ENCODE measurements at regions not wholly inside any gene's neighbourhood (a gene's known extent, or its start where the extent isn't known, plus 50 kb on each side); places are given as distances from the start of the nearest gene placed in this dataset.
A peak's percentile ranks its signal among the peaks of the same experiment; 100 is the strongest.
"Not testable (repeated sequence)": the region's sequence is repeated elsewhere in the genome, so short reads cannot be mapped to it uniquely, and the experiment has no call there.

DNA sequence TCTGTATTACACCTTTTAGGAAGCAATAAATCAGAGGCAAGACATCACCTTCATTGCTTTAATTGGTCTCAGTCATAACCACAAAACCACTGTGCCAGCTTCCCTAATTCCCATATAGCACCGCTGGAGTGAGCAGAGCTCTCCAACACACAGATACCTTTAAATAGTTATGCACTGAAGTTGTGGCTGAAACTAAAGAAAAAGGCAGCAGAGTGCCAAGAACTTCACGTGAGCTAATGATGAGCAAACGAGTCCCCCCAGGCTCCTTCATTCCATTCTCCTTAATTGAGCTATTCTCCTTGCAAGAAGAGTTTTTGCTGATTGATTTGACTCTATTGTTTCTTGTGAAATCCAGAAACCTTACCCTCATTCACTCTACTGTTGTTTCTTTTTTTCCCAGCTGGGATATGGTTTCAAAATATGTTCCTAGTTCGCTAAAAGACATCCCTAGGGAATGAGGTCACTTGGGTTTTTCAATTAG lies 501.5 kb downstream of the SPATA31D1 start (continued):
- TF ChIP-seq ZNF26 (tag by site-specific recombination; IDR thresholded peaks at IDR 0.05) = no peak
- TF ChIP-seq ZNF302 (tag by site-specific recombination; IDR thresholded peaks at IDR 0.05; ENCODE audit: low read depth) = no peak
- TF ChIP-seq ZNF660 (tag by site-specific recombination; IDR thresholded peaks at IDR 0.05) = peak; percentile 67; the same call in 1 of the 2 replicates
- peak; percentile 93 for TF ChIP-seq WT1 (tag by site-specific recombination; IDR thresholded peaks at IDR 0.05)
- TF ChIP-seq ZNF76 (tag by site-specific recombination; IDR thresholded peaks at IDR 0.05; ENCODE audit: borderline replicate concordance, low read depth) = peak; percentile 39; the same call in 1 of the 2 replicates
- TF ChIP-seq IKZF3 (tag by site-specific recombination; IDR thresholded peaks at IDR 0.05) = no peak
- TF ChIP-seq, protein P1, sequence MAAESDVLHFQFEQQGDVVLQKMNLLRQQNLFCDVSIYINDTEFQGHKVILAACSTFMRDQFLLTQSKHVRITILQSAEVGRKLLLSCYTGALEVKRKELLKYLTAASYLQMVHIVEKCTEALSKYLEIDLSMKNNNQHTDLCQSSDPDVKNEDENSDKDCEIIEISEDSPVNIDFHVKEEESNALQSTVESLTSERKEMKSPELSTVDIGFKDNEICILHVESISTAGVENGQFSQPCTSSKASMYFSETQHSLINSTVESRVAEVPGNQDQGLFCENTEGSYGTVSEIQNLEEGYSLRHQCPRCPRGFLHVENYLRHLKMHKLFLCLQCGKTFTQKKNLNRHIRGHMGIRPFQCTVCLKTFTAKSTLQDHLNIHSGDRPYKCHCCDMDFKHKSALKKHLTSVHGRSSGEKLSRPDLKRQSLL (tag by site-specific recombination; IDR thresholded peaks at IDR 0.05) = peak; percentile 50; the same call in 1 of the 2 replicates
- peak; percentile 21; the same call in 1 of the 2 replicates for TF ChIP-seq SP2 (tag by site-specific recombination; IDR thresholded peaks at IDR 0.05)
- TF ChIP-seq ZNF843 (tag by site-specific recombination; IDR thresholded peaks at IDR 0.05) = peak; percentile 79
- no peak for TF ChIP-seq ZNF274 (IDR thresholded peaks at IDR 0.05; ENCODE audit: low read length)
- TF ChIP-seq ZNF274 (tag by site-specific recombination; IDR thresholded peaks at IDR 0.05; ENCODE audit: borderline replicate concordance) = no peak
- TF ChIP-seq ZXDB (tag by site-specific recombination; IDR thresholded peaks at IDR 0.05) = peak; percentile 68
- TF ChIP-seq, protein P2, sequence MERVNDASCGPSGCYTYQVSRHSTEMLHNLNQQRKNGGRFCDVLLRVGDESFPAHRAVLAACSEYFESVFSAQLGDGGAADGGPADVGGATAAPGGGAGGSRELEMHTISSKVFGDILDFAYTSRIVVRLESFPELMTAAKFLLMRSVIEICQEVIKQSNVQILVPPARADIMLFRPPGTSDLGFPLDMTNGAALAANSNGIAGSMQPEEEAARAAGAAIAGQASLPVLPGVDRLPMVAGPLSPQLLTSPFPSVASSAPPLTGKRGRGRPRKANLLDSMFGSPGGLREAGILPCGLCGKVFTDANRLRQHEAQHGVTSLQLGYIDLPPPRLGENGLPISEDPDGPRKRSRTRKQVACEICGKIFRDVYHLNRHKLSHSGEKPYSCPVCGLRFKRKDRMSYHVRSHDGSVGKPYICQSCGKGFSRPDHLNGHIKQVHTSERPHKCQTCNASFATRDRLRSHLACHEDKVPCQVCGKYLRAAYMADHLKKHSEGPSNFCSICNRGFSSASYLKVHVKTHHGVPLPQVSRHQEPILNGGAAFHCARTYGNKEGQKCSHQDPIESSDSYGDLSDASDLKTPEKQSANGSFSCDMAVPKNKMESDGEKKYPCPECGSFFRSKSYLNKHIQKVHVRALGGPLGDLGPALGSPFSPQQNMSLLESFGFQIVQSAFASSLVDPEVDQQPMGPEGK (tag by site-specific recombination; IDR thresholded peaks at IDR 0.05) = peak; percentile 54; the same call in 1 of the 2 replicates
- peak; percentile 22; the same call in 1 of the 2 replicates for TF ChIP-seq ZNF146 (tag by site-specific recombination; IDR thresholded peaks at IDR 0.05)
- TF ChIP-seq ZNF473 (tag by site-specific recombination; IDR thresholded peaks at IDR 0.05) = no peak
- TF ChIP-seq, protein P3, sequence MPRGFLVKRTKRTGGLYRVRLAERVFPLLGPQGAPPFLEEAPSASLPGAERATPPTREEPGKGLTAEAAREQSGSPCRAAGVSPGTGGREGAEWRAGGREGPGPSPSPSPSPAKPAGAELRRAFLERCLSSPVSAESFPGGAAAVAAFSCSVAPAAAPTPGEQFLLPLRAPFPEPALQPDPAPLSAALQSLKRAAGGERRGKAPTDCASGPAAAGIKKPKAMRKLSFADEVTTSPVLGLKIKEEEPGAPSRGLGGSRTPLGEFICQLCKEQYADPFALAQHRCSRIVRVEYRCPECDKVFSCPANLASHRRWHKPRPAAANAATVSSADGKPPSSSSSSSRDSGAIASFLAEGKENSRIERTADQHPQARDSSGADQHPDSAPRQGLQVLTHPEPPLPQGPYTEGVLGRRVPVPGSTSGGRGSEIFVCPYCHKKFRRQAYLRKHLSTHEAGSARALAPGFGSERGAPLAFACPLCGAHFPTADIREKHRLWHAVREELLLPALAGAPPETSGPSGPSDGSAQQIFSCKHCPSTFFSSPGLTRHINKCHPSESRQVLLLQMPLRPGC (tag by site-specific recombination; IDR thresholded peaks at IDR 0.05) = 0 out of 2 replicates have a peak, but pooled peaks have one; percentile 72
- TF ChIP-seq, protein P4, sequence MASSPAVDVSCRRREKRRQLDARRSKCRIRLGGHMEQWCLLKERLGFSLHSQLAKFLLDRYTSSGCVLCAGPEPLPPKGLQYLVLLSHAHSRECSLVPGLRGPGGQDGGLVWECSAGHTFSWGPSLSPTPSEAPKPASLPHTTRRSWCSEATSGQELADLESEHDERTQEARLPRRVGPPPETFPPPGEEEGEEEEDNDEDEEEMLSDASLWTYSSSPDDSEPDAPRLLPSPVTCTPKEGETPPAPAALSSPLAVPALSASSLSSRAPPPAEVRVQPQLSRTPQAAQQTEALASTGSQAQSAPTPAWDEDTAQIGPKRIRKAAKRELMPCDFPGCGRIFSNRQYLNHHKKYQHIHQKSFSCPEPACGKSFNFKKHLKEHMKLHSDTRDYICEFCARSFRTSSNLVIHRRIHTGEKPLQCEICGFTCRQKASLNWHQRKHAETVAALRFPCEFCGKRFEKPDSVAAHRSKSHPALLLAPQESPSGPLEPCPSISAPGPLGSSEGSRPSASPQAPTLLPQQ (tag by site-specific recombination; IDR thresholded peaks at IDR 0.05) = 0 out of 2 replicates have a peak, but pooled peaks have one; percentile 15
- TF ChIP-seq BCL11A (tag by site-specific recombination; IDR thresholded peaks at IDR 0.05; ENCODE audit: low read depth) = peak; percentile 71; the same call in 1 of the 2 replicates
- peak; percentile 73 for TF ChIP-seq FEZF1 (tag by site-specific recombination; IDR thresholded peaks at IDR 0.05)
- TF ChIP-seq ZBTB17 (tag by site-specific recombination; IDR thresholded peaks at IDR 0.05) = peak; percentile 66
- TF ChIP-seq KLF10 (tag by site-specific recombination; IDR thresholded peaks at IDR 0.05) = peak; percentile 78
- TF ChIP-seq, protein P5, sequence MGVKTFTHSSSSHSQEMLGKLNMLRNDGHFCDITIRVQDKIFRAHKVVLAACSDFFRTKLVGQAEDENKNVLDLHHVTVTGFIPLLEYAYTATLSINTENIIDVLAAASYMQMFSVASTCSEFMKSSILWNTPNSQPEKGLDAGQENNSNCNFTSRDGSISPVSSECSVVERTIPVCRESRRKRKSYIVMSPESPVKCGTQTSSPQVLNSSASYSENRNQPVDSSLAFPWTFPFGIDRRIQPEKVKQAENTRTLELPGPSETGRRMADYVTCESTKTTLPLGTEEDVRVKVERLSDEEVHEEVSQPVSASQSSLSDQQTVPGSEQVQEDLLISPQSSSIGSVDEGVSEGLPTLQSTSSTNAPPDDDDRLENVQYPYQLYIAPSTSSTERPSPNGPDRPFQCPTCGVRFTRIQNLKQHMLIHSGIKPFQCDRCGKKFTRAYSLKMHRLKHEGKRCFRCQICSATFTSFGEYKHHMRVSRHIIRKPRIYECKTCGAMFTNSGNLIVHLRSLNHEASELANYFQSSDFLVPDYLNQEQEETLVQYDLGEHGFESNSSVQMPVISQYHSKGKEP (tag by site-specific recombination; IDR thresholded peaks at IDR 0.05) = peak; percentile 73
- TF ChIP-seq ZNF639 (tag by site-specific recombination; IDR thresholded peaks at IDR 0.05) = 0 out of 2 replicates have a peak, but pooled peaks have one; percentile 65

DNA sequence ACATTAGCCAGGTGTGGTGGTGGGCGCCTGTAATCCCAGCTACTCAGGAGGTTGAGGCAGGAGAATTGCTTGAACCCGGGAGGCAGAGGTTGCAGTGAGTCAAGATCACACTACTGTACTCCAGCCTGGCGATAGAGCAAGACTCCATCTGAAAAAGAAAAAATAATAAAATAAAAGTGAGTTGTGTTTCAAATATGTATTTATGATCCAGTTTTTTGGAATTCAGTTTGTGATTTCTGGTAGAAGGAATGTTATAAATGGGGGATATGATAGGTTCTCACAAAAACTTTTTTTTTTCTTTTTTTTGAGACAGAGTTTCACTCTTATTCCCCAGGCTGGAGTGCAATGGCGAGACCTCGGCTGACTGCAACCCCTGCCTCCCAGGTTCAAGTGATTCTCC lies 502.2 kb downstream of the SPATA31D1 start:
- ChIA-PET CTCF (interaction anchor here (0.6 to 1.1 kb wide), 2 partner anchors 173 to 433 kb away, joined by 3 read pairs; no protein-coding TSS in a partner anchor), POLR2A (interaction anchor here (0.8 kb wide), 1 partner anchor 433 kb away, joined by 5 read pairs; no protein-coding TSS in a partner anchor)
- H3K4me3 ChIP-seq (ENCODE audit: low read depth, low read length); H3K9me3 ChIP-seq (ENCODE audit: control insufficient read depth, insufficient read depth, low read depth, low read length); H3K36me3 ChIP-seq (ENCODE audit: control insufficient read depth in 2 of 2, insufficient read depth in 1 of 2, low read length in 2 of 2): not testable (repeated sequence)
- Histone ChIP-seq H3K27ac (ENCODE audit: extremely low read depth, low read depth, low read length) (peak overlapping the region; percentile 76), H3K4me1 (ENCODE audit: control insufficient read depth, insufficient read depth, low read length) (peaks cover 19% of the 10 kb centered on the region; the same call in 1 of the 2 replicates)
